Breast epithelium (tissue), 3 donors: ENCODE measurements at regions not wholly inside any gene's neighbourhood (a gene's known extent, or its start where the extent isn't known, plus 50 kb on each side); places are given as distances from the start of the nearest gene placed in this dataset.

Experiments used
- CTCF ChIP-seq, 3 donors: fragments of 450-650 bp; IDR thresholded peaks; one replicate each; pipeline ENCODE4 v1.5.1; 2016 to 2017; ENCODE audit warnings: antibody characterized with exemption in 3 of 3, mild to moderate bottlenecking in 3 of 3, moderate library complexity in 3 of 3
- POLR2A ChIP-seq: fragments of 450-650 bp; IDR thresholded peaks from one replicate; pipeline ENCODE4 v1.6.1; 2016; ENCODE audit warnings: antibody characterized with exemption, mild to moderate bottlenecking, moderate library complexity
- POLR2AphosphoS5 ChIP-seq, 3 donors: sonication (generic); formaldehyde crosslinking; IDR thresholded peaks; one replicate each; pipeline ENCODE4 v1.6.1; 2017; ENCODE audit warnings: antibody characterized with exemption in 3 of 3

- TF ChIP-seq CTCF (IDR thresholded peaks at IDR 0.05) (no peak), POLR2AphosphoS5 (IDR thresholded peaks at IDR 0.05) (no peak), POLR2A (no peak)
Observed at GRCh38 chr16:80202831-80203413, 337.9 kb upstream of the DYNLRB2 start.
